Amniotic epithelial cell (primary cell): ENCODE measurements at regions not wholly inside any gene's neighbourhood (a gene's known extent, or its start where the extent isn't known, plus 50 kb on each side); places are given as distances from the start of the nearest gene placed in this dataset.
"Not testable (repeated sequence)": the region's sequence is repeated elsewhere in the genome, so short reads cannot be mapped to it uniquely, and the experiment has no call there.

Experiments
- DNase-seq: peaks from one replicate; pipeline ENCODE4 v3.0.0-alpha.2; 2010; ENCODE audit warnings: low read depth

GRCh38 chr1:90824551-90824950 lies 107.4 kb upstream of the BARHL2 start:
- DNase-seq: no peak

DNA sequence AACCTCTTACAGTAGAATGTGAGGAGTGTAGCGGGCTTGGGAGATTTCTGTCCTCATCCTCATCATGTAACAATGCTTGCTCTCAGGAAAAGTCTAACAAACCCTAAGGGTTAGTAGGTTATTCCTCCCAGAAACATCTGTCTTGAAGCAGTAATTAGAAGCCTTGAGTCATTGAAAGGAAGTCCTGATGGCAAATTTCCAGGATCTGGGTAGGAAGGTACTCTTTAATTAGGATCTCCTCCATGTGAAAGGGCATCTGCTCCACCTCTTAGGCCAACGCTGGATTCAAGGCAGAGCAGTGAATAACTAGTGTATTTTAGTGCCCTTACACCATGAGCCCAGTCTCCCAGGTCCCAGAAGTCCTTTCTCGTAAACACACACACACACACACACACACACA lies 106.6 kb upstream of the BARHL2 start:
- DNase-seq: no peak

- no peak for DNase-seq
These were observed 104.8 kb upstream of the BARHL2 start for GRCh38 chr1:90821788-90822359.

DNA sequence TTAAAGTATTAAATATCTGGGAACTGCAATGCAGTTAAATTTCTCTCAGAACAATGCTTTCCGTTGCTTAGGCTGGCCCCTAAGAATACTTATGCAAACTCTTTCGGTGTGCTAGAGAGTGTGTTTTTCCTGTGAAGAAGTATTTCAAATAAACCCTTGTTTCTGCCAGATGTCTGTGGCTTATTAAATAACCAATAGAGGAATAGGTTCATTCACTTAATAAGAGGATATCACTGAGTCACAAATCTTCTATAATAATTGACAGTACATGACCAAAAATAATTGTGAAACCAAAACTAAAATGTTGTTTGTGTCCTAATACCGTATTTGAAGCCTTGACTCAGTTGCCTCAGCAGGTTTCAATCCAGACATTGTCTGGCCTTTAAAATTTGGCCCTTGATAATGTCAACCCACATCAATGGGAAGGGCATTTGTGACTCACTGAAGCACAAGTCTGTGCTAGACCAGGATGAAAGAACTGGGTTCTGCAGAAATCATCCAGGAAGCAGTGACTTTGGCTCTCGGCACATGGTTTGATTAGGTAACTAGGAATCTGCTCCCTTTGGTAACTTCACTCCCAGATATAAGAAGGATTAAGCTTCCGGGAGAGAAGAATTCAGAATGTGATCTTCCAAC lies 104.2 kb upstream of the BARHL2 start:
- no peak for DNase-seq

DNA sequence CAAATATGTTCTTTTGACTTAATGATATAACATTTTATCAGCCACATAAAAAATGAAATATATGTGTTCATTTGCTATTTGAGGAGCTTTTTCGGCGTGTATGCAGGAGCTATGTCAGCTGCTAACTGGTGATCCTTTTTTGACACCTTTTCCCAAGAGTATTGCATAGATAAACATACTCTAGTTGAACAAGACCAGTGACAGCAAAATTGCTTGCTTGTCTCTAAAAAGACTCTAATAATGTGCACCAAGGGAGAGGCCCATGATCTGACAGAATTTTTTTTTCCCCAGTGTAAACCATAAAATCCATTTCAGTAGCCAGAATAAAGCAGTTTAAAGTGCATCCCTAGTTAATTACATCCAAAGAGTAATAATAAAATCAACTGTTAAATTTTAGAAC lies 103.6 kb upstream of the BARHL2 start:
- DNase-seq: no peak

GRCh38 chr1:90817399-90817798 lies 100.3 kb upstream of the BARHL2 start:
- no peak for DNase-seq

DNA sequence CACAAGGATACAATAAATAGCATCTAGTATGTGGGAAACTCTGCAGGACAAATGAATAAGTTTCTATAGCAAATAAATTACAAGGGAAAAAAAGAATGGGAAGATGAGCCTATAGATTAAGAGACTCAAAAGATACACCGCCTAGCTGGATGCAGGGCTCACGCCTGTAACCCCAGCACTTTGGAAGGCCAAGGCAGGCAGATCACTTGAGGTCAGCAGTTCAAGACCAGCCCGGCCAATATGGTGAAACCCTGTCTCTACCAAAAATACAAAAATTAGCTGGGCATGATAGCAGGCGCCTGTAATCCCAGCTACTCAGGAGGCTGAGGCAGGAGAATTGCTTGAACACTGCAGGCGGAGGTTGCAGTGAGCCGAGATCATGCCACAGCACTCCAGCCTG lies 95.1 kb upstream of the BARHL2 start:
- not testable (repeated sequence) for DNase-seq

- not testable (repeated sequence) for DNase-seq
These were observed 94.4 kb upstream of the BARHL2 start for GRCh38 chr1:90811444-90811950.

- no peak for DNase-seq
These were observed 93.6 kb upstream of the BARHL2 start for GRCh38 chr1:90810681-90811080.

DNA sequence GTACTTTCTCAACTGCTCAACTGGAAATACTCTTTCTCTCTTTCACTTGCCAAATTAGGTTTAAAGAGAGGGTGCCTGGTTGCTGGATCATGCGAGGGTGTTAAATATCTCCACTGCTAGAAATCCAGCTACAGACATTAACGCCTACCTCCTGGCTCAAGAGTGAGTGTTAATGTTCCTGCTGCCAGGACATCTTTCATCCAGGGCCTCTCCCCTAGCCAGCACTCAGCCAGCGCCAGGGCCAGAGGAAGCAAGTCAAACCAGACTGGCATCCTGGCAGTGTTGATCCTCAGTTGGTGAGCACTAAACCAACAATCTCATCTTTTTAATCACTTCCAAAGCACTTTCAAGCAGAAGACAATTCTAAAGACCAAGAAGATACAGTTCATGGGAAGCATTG lies 92.9 kb upstream of the BARHL2 start:
- no peak for DNase-seq

- DNase-seq: no peak
These were observed 92.0 kb upstream of the BARHL2 start for GRCh38 chr1:90809093-90809492.

DNA sequence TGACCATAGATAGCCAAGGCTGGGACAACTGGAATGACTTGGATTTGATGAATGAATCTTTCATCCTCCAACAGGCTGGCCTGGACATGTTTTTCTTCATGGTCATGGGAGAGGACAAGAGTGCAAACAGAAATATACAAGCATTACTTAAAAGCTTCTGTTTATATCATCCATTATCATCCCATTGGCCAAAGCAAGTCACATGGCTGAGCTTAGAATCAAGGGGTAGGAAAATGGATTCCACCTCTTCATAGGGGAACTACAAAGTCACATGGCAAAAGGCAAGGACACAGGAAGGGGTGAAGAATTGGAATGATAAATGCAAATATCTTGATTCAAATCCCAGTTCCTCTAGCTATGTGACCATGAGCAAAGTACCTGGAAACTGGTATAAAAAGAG lies 90.2 kb upstream of the BARHL2 start:
- no peak for DNase-seq

- DNase-seq: no peak
These were observed 85.5 kb upstream of the BARHL2 start for GRCh38 chr1:90802622-90803021.

- no peak for DNase-seq
These were observed 83.1 kb upstream of the BARHL2 start for GRCh38 chr1:90800012-90800717.

DNA sequence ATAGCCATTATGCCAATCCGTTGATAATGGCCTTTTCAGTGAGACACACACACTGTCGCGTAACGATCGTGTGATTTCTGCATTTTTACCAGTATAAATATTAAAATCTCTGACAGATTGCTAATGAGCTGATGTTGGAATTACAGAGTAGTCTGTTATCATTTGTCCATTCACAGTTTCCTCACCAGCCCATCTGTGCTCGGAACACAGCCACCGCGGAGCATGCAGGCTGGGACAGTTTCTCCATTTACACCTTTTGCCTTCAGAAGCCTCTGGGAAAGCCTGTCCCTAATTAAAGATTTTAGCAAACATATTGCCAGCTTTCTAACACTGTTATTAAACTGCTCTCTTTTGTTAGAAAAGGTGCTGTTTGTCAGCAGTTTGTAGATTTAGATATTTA lies 82.2 kb upstream of the BARHL2 start:
- DNase-seq: no peak

- DNase-seq: no peak
These were observed 81.8 kb upstream of the BARHL2 start for GRCh38 chr1:90798883-90799282.

GRCh38 chr1:90798344-90798743 lies 81.2 kb upstream of the BARHL2 start:
- no peak for DNase-seq

- DNase-seq: no peak
These were observed 78.3 kb upstream of the BARHL2 start for GRCh38 chr1:90795431-90795830.

DNA sequence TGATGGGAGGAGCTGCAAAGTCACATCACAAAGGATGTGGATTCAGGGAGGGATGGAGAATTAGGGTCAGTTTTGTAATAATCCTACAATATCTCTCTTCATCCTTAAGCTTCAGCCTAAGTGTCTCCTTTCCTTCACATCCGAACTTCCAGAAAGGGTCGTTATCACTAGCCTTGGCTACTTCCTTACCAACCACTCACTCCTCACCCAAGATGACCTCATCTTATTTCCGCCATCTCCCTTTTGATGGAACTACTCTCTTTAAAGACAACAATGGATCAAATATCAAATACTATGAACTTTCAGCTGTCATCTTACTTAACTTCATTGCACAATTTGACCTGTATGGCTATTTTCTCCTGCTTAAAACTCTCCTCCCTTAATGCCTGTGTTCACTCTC lies 69.6 kb upstream of the BARHL2 start:
- DNase-seq: no peak

DNA sequence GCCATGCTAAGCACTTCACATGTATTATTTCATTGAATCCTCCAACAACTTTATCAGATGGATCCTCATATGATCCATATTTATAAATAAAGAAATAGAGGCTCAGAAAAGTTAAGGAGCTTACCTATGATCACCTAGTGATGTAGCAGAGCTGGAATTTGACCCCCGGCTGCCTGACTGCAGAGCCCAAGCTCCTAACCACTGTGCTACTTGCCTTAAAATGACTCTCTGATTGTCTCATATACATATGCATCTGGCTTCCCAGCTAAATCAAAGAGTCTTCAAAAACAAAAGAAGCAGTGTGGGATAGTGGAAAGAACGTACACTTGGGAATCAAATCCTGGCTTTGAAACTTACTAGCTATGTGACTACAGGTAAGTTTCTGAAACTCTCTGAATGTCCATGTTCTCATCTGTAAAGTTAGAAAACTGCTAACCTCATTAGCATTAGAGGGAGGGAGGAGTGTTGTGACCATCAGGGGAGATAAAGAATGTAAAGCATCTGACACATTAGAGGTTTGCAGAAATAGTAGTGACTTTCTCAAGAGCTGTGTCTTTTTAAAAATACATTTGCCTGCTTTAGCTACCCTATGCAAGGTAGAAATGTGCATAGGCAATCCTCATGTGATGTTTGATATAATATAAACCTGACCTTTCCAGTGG lies 67.2 kb upstream of the BARHL2 start:
- no peak for DNase-seq

DNA sequence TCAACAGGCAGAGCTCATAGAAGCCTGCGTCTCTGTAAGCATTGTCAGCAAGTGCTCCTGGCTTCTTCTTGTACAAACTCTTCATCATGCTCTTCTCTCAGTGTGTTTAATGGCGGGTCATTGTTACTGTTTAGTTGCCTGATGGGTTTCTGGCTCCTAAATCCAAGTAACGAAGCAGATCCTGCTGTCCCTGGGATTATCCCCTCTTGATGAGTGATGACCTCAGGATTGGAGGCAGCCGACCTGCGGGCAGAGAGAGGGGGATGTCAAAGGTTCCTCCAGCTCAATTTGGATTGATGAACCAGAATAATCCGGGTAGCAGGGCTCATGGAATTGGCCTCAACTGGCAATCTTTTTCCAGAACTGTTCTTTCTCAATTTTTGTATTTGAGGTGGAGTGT lies 66.1 kb upstream of the BARHL2 start:
- DNase-seq: no peak

GRCh38 chr1:90782046-90782445 lies 64.9 kb upstream of the BARHL2 start:
- DNase-seq: no peak

- no peak for DNase-seq
These were observed 64.4 kb upstream of the BARHL2 start for GRCh38 chr1:90781534-90781933.
